NCI-H2107 treated with DMSO at 0.1 percent for 48 hours (cell line): ENCODE measurements at regions not wholly inside any gene's neighbourhood (a gene's known extent, or its start where the extent isn't known, plus 50 kb on each side); places are given as distances from the start of the nearest gene placed in this dataset.

Experiments
- DNase-seq: peaks from one replicate; lab custom pipeline; 2025; ENCODE audit not compliant: unreplicated experiment; lab: John Stamatoyannopoulos, UW

- DNase-seq = no peak
These were observed 201.9 kb upstream of the ANKRD55 start for GRCh38 chr5:56434986-56435385.

- DNase-seq = no peak
These were observed 200.0 kb upstream of the ANKRD55 start for GRCh38 chr5:56433039-56433617.

- no peak for DNase-seq
These were observed 199.2 kb upstream of the ANKRD55 start for GRCh38 chr5:56432321-56432720.

GRCh38 chr5:56430422-56430821, 197.3 kb upstream of the ANKRD55 start:
- DNase-seq = no peak

- DNase-seq = no peak
These were observed 196.0 kb upstream of the ANKRD55 start for GRCh38 chr5:56429110-56429561.

- no peak for DNase-seq
These were observed 193.6 kb upstream of the ANKRD55 start for GRCh38 chr5:56426693-56427092.

- no peak for DNase-seq
These were observed 189.1 kb upstream of the ANKRD55 start for GRCh38 chr5:56422076-56422762.

GRCh38 chr5:56421246-56422075, 188.3 kb upstream of the ANKRD55 start:
- DNase-seq = no peak

GRCh38 chr5:56420323-56420722, 187.2 kb upstream of the ANKRD55 start:
- no peak for DNase-seq

- DNase-seq = no peak
These were observed 186.5 kb upstream of the ANKRD55 start for GRCh38 chr5:56419667-56420066.

- no peak for DNase-seq
These were observed 182.2 kb upstream of the ANKRD55 start for GRCh38 chr5:56415356-56415765.

GRCh38 chr5:56414066-56414465, 180.9 kb upstream of the ANKRD55 start:
- no peak for DNase-seq

GRCh38 chr5:56413546-56413945, 180.4 kb upstream of the ANKRD55 start:
- DNase-seq = no peak

GRCh38 chr5:56412601-56413379, 179.7 kb upstream of the ANKRD55 start:
- no peak for DNase-seq

GRCh38 chr5:56410696-56411095, 177.6 kb upstream of the ANKRD55 start:
- no peak for DNase-seq

- DNase-seq = no peak
These were observed 176.4 kb upstream of the ANKRD55 start for GRCh38 chr5:56409331-56410190.

GRCh38 chr5:56406838-56407237, 173.7 kb upstream of the ANKRD55 start:
- DNase-seq = no peak

- DNase-seq = no peak
These were observed 173.1 kb upstream of the ANKRD55 start for GRCh38 chr5:56406221-56406620.

- DNase-seq = no peak
These were observed 172.2 kb upstream of the ANKRD55 start for GRCh38 chr5:56405116-56405908.
